BLaER1 treated with 17β-estradiol and CSF1 and Interleukin-3, amounts not matched to agents 10 nM and 100 nM (cell line): ENCODE measurements at regions not wholly inside any gene's neighbourhood (a gene's known extent, or its start where the extent isn't known, plus 50 kb on each side); places are given as distances from the start of the nearest gene placed in this dataset.
A peak's percentile ranks its signal among the peaks of the same experiment; 100 is the strongest.

ENCODE experiments used
- H3K27ac ChIP-seq, 11 experiments: shearing (Covaris generic); formaldehyde crosslinking; 2 replicates each; pipeline ENCODE4 v1.8.1; 2022
- H3K27me3 ChIP-seq, 11 experiments: shearing (Covaris generic); formaldehyde crosslinking; 2 replicates each; pipeline ENCODE4 v1.8.1; 2022
- H3K36me3 ChIP-seq, 11 experiments: shearing (Covaris generic); formaldehyde crosslinking; 2 replicates each; pipeline ENCODE4 v1.8.1; 2022
- H3K4me1 ChIP-seq, 10 experiments: shearing (Covaris generic); formaldehyde crosslinking; 2 replicates each; pipeline ENCODE4 v1.8.1; 2022
- H3K4me2 ChIP-seq, 11 experiments: shearing (Covaris generic); formaldehyde crosslinking; 2 replicates each; pipeline ENCODE4 v1.8.1; 2022
- H3K4me3 ChIP-seq, 10 experiments: shearing (Covaris generic); formaldehyde crosslinking; 2 replicates each; pipeline ENCODE4 v1.8.1; 2022
- H3K9ac ChIP-seq, 11 experiments: shearing (Covaris generic); formaldehyde crosslinking; 2 replicates each; pipeline ENCODE4 v1.8.1; 2022
- H3K9me3 ChIP-seq, 11 experiments: shearing (Covaris generic); formaldehyde crosslinking; replicated peaks in 1 of 11; 2 replicates each; pipeline ENCODE4 v1.8.1; 2022
- H4K20me1 ChIP-seq, 11 experiments: shearing (Covaris generic); formaldehyde crosslinking; 2 replicates each; pipeline ENCODE4 v1.8.1; 2022
- Cebpa-rat ChIP-seq, 11 experiments: shearing (Covaris generic); IDR thresholded peaks; 2 replicates each; pipeline ENCODE4 v1.8.1; 2022

DNA sequence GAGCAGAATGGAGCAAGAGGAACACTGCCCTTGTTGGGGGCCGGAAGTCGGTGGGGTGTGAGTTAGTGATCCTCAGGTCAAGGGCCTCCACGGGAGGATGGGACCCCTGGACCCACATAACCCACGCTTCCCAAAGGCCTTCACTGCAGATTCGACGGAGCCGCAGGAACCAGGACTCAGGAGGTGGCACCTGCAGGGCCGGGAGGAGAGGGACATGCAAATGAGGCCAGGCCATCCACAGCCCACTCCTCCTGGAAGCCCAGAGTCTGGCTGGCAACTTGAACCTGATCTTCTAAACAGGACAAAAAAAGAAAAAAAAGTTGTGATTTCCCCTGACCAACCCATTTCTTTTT, 299.9 kb downstream of the SOX9 start:
- peaks cover 21 to 25% (median 23%) of the 10 kb centered on the region in 11 experiments for H3K9me3 ChIP-seq
- peaks cover 0 to 13% (median 3%) of the 10 kb centered on the region in 11 experiments; a peak in 8 of 22 replicates for H3K36me3 ChIP-seq
- no peaks in the 10 kb centered on the region for H3K27me3 ChIP-seq
- no peak for TF ChIP-seq Cebpa-rat (IDR thresholded peaks at IDR 0.05)
- peak overlapping the region in 8 of 11 experiments; percentile 3 to 59 (median 36); a peak in 9 of 22 replicates for H3K27ac ChIP-seq
- H3K9ac ChIP-seq = peak overlapping the region in 2 of 11 experiments; percentile 1 to 10; a peak in 2 of 22 replicates
- no peak overlapping the region for H3K4me3 ChIP-seq
- no peaks in the 10 kb centered on the region for H4K20me1 ChIP-seq
- H3K4me2 ChIP-seq = peak overlapping the region; percentile 65 to 85 (median 76)
- H3K4me1 ChIP-seq = peaks cover 42 to 63% (median 56%) of the 10 kb centered on the region in 10 experiments

DNA sequence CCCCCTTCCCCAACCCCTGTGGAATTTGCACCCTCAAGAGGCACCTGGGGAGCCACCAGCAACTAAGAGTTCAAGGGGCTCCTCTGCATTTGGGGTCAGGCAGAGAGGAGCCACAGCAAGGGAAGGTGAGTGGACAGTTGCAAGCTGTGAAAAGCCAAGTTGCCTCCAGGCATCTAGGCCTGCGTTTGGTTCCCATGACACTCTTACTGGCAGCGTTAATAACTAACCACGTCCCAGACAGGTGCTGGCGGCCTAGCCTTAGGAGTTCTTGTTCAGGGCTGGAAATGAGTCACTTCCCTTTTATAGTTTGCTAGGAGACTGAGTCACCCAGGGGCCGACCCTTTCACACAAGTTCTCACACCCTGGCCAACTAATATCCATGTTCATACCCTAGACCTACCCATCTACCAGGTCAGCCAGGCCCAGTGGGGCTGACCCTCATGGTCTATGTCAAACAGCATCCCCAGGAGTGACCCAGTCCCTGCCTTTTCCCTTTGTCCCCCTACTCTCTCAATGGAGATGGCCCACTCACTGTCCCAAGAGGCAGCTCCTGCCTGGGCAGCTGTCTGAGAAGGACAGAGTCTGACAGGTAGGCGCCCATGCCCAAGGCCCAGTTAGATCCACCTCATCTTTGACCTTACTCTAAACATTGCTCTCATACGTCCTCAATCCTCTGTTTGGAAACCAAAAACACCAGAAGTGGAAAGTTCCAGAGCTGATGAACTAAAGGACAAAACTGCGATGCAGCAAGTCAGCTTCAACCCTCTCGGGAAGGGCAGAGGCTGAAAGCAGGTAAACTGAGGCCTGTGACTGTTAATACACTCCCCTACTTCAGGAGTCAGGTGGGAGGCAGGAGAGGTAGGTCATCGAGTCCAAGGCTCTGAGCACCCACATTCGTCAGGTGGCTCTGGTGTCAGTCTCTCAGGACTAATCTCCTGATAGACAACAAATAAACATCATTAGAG, 300.6 kb downstream of the SOX9 start:
- peak overlapping the region in 10 of 11 experiments; percentile 3 to 54 (median 36); a peak in 11 of 22 replicates for H3K27ac ChIP-seq
- H3K36me3 ChIP-seq = peaks cover 0 to 13% (median 3%) of the 10 kb centered on the region in 11 experiments; a peak in 8 of 22 replicates
- H3K9ac ChIP-seq = no peak overlapping the region; a peak in 2 of 22 replicates
- no peaks in the 10 kb centered on the region for H3K27me3 ChIP-seq
- no peaks in the 10 kb centered on the region for H4K20me1 ChIP-seq
- peaks cover 35 to 57% (median 50%) of the 10 kb centered on the region in 10 experiments for H3K4me1 ChIP-seq
- no peak overlapping the region for H3K4me3 ChIP-seq
- no peak for TF ChIP-seq Cebpa-rat (IDR thresholded peaks at IDR 0.05)
- peaks cover 21 to 25% (median 23%) of the 10 kb centered on the region in 11 experiments for H3K9me3 ChIP-seq
- peak overlapping the region; percentile 65 to 85 (median 76) for H3K4me2 ChIP-seq

DNA sequence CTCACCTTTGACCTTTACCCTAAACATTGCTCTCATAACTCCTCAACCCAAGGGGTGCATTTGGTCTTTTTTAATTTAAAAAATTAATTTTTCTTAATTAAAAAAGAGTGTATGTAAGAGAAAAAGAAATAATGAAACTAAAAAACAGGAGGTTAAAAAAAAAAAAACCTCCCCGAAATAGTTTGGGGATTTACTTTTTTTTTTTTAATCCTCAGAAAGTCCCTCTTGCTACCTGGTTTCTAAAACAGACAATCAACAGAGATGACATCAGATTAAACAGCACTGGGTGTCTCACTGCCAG, 301.3 kb downstream of the SOX9 start:
- peaks cover 0 to 13% (median 3%) of the 10 kb centered on the region in 11 experiments; a peak in 8 of 22 replicates for H3K36me3 ChIP-seq
- no peaks in the 10 kb centered on the region for H3K27me3 ChIP-seq
- TF ChIP-seq Cebpa-rat (IDR thresholded peaks at IDR 0.05) = no peak
- H3K9me3 ChIP-seq = peaks cover 17 to 20% (median 18%) of the 10 kb centered on the region in 11 experiments
- H4K20me1 ChIP-seq = no peaks in the 10 kb centered on the region
- peaks cover 28 to 49% (median 42%) of the 10 kb centered on the region in 10 experiments for H3K4me1 ChIP-seq
- peak overlapping the region in 6 of 11 experiments; percentile 17 to 76 (median 48); a peak in 9 of 22 replicates for H3K4me2 ChIP-seq
- no peak overlapping the region for H3K9ac ChIP-seq
- no peak overlapping the region for H3K4me3 ChIP-seq
- H3K27ac ChIP-seq = 0 out of 22 replicates have a peak overlapping the region, but pooled peaks of 1 of the 11 experiments have one; percentile 22

DNA sequence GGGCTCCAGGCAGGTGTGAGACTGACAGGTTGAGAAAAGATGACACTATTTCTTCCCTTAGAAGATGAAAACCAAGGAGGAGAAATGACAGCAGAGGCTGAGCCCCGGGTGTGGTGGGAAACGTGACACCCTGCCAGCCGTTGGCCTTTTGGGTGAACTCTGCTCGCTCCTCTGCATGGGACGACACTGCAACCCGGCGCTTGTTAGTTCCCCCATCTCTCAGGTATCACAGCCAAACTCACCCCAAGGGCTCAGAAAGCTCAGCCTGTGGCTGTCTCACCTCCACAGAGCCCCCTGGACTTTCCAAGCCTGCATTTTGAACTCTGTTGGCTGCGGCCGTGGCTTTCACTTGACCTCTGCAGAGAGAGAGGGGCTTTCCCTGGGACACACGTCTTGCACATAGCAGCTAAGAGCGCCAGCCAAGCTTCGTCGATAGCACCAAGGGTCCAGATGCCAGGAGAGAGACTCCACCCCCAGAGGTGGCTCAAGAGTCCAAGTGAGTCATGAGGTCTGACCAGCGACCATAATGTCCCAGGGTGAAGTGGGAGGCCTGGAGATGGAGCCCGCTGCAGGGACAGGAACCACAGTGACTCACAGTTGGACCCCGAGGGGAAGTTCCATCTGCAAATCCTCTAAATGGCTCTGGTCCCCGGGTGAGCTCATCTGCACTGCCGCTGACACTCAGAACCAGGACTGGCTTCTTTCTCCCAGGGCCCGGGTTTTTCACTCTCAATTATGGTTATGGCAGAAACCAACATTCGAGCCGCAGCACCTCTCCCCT, 301.9 kb downstream of the SOX9 start:
- Histone ChIP-seq H3K4me2 (peak overlapping the region in 7 of 11 experiments; percentile 17 to 76 (median 46); a peak in 14 of 22 replicates), H3K4me3 (no peak overlapping the region), H3K27me3 (no peaks in the 10 kb centered on the region), H4K20me1 (no peaks in the 10 kb centered on the region), H3K4me1 (peaks cover 27 to 49% (median 42%) of the 10 kb centered on the region in 10 experiments), H3K9ac (no peak overlapping the region), H3K9me3 (peaks cover 12 to 15% (median 12%) of the 10 kb centered on the region in 11 experiments), H3K36me3 (peaks cover 0 to 11% (median 2%) of the 10 kb centered on the region in 11 experiments; a peak in 8 of 22 replicates), H3K27ac (peak overlapping the region in 1 of 11 experiments; percentile 22; a peak in 2 of 22 replicates)
- TF ChIP-seq Cebpa-rat (IDR thresholded peaks at IDR 0.05) = no peak

DNA sequence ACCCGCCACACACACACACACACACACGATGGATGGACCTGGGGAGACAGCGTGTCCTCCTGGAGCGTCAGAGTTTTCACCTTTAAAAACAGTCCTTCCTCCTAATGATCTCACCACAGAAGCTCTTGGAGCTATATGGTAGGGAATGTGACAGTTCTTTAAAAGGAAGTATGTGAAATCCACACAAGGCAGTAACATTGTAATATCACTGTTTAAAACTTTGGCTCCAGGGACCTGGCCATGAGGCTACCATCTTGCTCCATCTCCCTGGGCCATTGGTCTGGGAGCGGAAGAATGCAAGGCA, 302.4 kb downstream of the SOX9 start:
- H3K4me2 ChIP-seq = peak overlapping the region in 7 of 11 experiments; percentile 17 to 76 (median 46); a peak in 11 of 22 replicates

DNA sequence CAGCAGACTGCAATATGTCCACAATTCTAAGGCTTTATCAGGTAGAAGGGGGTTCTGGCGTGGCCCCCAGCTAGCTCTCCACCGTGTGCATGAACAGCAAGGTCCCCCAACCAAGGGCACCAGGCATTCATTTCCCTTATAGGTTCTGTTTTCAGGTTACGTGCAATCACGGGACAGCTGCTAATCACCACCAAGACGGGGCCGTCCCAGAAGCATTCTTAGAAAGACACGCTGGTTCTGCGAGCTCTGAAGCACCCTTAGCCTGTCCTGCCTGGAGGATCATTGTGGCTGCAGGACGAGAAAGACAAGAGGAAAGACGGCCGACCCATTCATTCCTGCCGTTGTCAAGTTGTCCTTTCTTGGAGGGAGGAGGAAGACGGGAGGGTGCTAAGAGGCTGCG, 302.9 kb downstream of the SOX9 start:
- peak overlapping the region in 5 of 11 experiments; percentile 29 to 76 (median 46); a peak in 9 of 22 replicates for H3K4me2 ChIP-seq
- no peaks in the 10 kb centered on the region for H3K27me3 ChIP-seq
- no peak overlapping the region for H3K27ac ChIP-seq
- 0 out of 22 replicates have a peak, but pooled peaks cover 0 to under 1% (median 0%) of the 10 kb centered on the region in 11 experiments for H3K36me3 ChIP-seq
- H3K4me1 ChIP-seq = peaks cover 27 to 49% (median 42%) of the 10 kb centered on the region in 10 experiments
- H3K9me3 ChIP-seq = peaks cover 2 to 5% (median 2%) of the 10 kb centered on the region in 11 experiments; a peak in 20 of 22 replicates
- no peaks in the 10 kb centered on the region for H4K20me1 ChIP-seq
- TF ChIP-seq Cebpa-rat (IDR thresholded peaks at IDR 0.05) = no peak
- no peak overlapping the region for H3K4me3 ChIP-seq
- H3K9ac ChIP-seq = no peak overlapping the region

More for the DNA sequence above, 302.4 kb downstream of the SOX9 start:
- H3K4me1 ChIP-seq = peaks cover 27 to 49% (median 42%) of the 10 kb centered on the region in 10 experiments
- peaks cover 0 to 5% (median 0%) of the 10 kb centered on the region in 11 experiments; a peak in 2 of 22 replicates for H3K36me3 ChIP-seq
- no peaks in the 10 kb centered on the region for H4K20me1 ChIP-seq
- H3K27me3 ChIP-seq = no peaks in the 10 kb centered on the region
- H3K27ac ChIP-seq = 0 out of 22 replicates have a peak overlapping the region, but pooled peaks of 1 of the 11 experiments have one; percentile 22
- no peak overlapping the region for H3K4me3 ChIP-seq
- peaks cover 6 to 10% (median 7%) of the 10 kb centered on the region in 11 experiments for H3K9me3 ChIP-seq
- H3K9ac ChIP-seq = no peak overlapping the region
- TF ChIP-seq Cebpa-rat (IDR thresholded peaks at IDR 0.05) = no peak

DNA sequence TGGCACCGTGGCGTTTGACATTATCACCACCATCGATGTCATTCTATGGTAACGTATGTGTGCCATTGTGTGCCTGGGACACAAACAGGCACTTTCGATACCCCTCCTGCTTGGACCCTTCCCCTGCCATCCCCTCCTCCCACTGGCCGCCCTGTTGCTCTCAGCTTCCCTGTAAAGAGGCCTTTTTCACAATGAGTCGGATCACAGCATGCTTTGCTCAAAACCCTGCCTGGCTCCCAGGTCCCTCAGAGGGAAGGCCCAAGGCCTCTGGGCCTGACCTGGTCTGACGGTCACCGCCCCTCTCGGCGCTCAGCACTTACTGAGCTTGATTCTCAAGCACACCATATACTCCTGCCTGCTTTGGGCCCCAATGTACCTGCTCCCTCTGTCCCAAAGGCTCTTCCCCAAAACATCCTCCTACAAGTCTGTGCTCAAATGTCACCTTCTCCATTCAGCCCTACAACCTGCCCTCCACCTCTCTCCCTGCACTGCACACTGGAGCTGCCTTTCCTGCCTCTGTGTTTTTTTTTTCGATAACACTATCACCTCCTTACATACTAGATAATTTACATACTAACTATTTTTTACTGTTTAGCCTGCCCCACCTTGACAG, 303.8 kb downstream of the SOX9 start:
- TF ChIP-seq Cebpa-rat (IDR thresholded peaks at IDR 0.05) = no peak
- H3K27ac ChIP-seq = no peak overlapping the region
- peaks cover 21 to 43% (median 37%) of the 10 kb centered on the region in 10 experiments for H3K4me1 ChIP-seq
- no peaks in the 10 kb centered on the region for H3K27me3 ChIP-seq
- H3K9ac ChIP-seq = no peak overlapping the region
- H3K4me3 ChIP-seq = no peak overlapping the region
- no peaks in the 10 kb centered on the region for H4K20me1 ChIP-seq
- no peaks in the 10 kb centered on the region for H3K36me3 ChIP-seq
- no peak overlapping the region; a peak in 1 of 22 replicates for H3K4me2 ChIP-seq
- no peaks in the 10 kb centered on the region; a peak in 1 of 22 replicates for H3K9me3 ChIP-seq

DNA sequence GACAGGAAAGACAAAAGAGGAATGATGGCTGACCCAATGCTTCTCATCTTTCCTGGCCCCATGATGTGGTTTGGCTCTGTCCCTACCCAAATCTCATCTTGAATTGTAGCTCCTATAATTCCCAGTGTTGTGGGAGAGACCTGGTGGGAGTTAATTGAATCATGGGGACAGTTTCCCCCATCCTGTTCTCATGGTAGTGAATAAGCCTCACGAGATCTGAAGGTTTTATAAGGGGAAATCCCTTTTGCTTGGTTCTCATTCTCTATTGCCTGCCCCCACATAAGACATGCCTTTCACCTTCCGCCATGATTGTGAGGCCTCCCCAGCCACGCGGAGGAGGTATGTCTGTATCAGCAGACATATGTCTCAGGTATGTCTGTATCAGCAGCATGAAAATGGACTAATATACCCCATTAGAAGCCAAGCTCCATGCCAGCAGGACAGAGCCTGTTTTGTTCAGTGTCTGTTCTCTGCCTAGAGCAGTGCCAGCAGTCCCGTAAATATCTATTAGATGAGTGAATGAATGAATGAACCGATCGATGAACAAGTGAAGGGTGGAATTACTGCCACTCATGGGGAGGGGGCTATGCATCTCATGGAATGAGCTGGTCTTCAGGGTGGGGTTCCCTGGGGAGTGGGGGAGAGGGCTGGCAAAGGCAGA, 304.4 kb downstream of the SOX9 start:
- H4K20me1 ChIP-seq = no peaks in the 10 kb centered on the region
- H3K4me3 ChIP-seq = no peak overlapping the region
- H3K4me2 ChIP-seq = no peak overlapping the region; a peak in 1 of 22 replicates
- H3K4me1 ChIP-seq = peaks cover 14 to 37% (median 30%) of the 10 kb centered on the region in 10 experiments
- H3K27me3 ChIP-seq = no peaks in the 10 kb centered on the region
- peaks cover 0 to 6% (median 0%) of the 10 kb centered on the region in 11 experiments; a peak in 5 of 22 replicates for H3K9me3 ChIP-seq
- no peaks in the 10 kb centered on the region for H3K36me3 ChIP-seq
- TF ChIP-seq Cebpa-rat (IDR thresholded peaks at IDR 0.05) = no peak
- no peak overlapping the region for H3K27ac ChIP-seq
- H3K9ac ChIP-seq = no peak overlapping the region
